NOMO-1 (cell line): ENCODE measurements at regions not wholly inside any gene's neighbourhood (a gene's known extent, or its start where the extent isn't known, plus 50 kb on each side); places are given as distances from the start of the nearest gene placed in this dataset.
"Not testable (repeated sequence)": the region's sequence is repeated elsewhere in the genome, so short reads cannot be mapped to it uniquely, and the experiment has no call there.

Experiments used
- DNase-seq, 2 experiments: peaks; one replicate each; lab custom pipeline; 2025; ENCODE audit not compliant: unreplicated experiment in 2 of 2; lab: John Stamatoyannopoulos, UW

DNA sequence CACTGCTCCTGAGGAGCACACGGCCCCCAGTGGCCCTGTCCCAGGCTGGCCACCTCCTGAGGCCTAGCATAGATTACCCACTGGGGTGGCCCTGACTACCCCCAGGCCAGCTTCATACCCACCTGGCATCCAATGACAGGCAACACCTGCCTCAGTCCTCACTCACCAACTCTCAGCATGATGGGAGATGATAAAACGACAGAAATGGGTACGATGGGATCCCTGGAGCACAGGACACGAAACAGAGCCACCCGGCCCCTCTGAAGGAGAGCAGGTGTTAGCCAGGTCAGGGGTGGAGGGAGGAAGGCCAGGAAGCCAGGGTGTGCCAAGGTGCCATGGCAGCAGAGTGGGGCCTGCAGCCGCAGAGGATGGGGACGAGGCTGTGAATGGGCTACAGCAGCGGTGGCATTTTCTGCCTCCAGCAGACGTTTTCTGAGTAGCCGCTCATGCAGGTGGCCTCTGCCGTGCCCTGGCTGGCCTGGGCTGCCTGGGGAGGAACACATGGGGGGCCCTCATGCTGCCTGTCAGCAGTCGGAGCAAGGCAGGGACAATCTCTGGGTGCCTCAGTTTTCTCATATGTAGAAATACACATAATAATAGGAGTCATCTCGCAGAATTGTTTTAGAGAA, 50.2 kb upstream of the FGF3 start:
- DNase-seq, result no peak

DNA sequence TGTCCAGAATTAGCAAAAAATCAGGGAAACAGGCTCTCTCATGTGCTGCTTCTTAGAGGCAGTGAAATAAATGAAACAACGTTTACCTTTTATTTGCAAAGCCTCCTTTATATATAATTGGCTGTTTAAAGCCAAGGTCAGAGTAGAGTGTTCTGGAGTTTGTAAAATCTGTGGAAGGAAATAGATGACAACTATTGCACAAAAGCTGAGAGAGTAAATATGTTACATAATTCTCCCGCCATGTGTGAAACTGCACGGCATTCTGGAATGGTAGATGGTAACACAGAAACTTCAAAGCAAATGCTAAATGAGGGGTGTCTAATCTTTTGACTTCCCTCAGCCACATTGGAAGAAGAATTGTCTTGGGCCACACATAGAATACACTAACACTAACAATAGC, 51.5 kb upstream of the FGF3 start:
- peak; percentile 11 to 40 for DNase-seq

- DNase-seq, result no peak
These were observed 54.2 kb upstream of the FGF3 start for GRCh38 chr11:69873166-69874077.

DNA sequence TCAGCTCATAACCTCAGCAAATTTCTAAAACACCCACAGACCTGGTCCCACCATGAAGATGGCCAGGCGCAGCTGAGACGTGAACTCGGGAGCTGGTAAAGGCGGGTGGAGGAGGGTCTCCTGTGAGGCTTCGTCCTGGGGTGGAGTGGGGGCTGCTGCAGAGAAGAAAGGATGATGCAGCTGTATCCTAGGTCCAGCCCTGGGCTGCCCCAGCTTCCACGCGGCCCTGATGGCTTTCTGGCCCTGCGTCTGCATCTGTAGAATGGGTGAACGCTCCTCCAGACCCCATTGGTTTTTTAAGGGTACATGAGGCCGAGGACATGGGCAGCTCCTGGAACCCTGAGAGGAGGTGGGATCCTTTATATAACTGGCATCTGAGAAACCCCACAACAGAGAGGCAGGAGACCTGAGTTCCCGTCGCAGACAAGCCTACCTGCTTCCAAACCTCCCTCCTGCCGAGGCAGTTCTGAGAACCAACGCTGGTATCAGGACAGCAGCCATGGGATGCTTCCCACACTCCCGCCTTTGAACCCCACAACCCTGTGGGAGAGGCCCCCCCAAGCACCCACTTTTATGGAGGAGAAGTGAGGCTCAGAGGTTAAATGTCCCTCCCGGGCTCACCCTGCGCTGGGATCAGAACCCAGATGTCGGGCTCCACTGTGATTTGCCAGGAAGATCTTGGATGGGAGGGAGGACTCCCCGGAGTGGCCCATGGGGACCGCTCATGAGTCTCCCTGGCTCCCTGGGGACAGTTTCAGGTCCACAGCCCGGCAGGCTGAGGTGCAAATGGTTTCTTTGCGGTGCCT, 55.2 kb upstream of the FGF3 start:
- no peak for DNase-seq

DNA sequence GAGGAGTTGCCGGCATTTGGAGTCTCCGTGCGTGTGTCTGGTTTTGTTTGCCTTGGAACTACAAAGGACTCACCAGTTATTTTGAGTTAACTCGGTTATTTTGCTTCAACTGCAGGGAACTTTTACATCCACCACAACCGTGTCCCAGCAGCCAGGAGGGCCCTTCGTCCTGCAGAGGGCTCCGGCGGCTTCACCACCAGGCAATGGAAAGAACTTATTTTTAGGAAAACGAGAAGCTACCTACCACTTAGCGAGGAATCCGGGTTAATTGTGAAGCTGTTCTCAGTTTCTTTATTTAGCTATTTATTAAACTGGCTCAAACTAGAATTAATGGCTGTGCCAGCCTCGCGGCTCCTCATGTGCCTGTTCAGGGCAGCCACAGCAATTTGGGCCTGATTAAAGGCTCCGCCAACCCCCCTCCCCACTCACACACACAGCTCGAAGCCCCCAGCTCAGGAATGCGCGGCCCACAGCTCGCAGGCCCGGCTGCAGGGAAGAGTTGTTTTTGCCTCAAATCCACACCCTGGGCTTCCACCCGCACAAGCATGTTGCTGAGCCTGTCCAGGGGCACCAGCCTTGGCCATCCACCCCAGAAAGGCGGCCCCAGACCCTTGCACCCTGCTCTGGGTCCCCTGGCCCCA, 55.9 kb upstream of the FGF3 start:
- DNase-seq, result no peak

GRCh38 chr11:69876013-69876412, 56.8 kb upstream of the FGF3 start:
- DNase-seq, result no peak

- no peak for DNase-seq
These were observed 58.0 kb upstream of the FGF3 start for GRCh38 chr11:69877235-69877634.

- not testable (repeated sequence) for DNase-seq
These were observed 58.5 kb upstream of the FGF3 start for GRCh38 chr11:69877704-69878103.

- DNase-seq, result no peak
These were observed 59.1 kb upstream of the FGF3 start for GRCh38 chr11:69878144-69878883.

GRCh38 chr11:69878927-69879728, 59.9 kb upstream of the FGF3 start:
- no peak for DNase-seq

DNA sequence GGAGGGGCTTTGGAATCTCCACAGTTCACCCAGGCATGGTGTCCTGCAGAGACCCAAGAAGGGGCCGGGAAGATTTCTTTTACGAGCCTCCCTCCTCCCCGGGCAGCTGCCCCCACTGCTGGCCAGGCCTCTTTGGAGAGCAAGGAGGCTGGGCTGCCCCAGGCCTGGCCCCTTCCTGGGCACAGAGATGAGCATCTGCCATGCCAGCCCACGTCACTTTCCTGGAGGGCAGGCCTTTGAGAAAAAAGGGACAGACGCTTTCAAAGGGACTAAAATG, 60.5 kb upstream of the FGF3 start:
- DNase-seq, result no peak

- no peak for DNase-seq
These were observed 61.0 kb upstream of the FGF3 start for GRCh38 chr11:69880041-69880825.

DNA sequence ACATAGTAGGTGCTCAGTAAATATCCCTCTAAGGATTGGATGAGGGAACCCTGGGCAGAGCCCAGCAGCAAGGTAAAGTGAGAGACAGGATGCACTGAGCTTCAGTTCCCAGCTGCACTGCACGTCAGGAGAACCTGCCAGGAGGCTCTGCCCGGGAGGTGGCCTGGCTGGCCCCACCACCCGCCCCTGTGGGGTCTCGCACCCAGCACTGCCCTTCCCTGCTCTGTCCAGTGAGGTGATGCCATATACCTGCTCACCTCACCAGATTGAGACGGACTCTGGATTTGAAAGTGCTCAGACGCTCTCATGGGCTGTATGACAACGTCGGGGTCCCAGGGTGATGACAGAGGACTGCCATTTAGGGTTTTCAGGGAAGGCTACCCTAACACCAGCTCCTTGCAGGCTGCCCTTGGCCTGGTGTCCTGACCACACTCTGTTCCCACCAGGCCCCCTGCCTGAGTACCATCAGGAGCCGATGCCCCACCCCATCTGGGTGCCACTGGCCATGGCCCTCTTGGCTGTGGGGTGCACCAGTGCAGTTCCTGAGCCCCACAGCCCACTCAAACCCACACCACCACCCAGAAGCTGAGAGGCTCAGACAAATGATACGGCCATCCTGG, 61.7 kb upstream of the FGF3 start:
- DNase-seq, result no peak

- no peak for DNase-seq
These were observed 62.5 kb upstream of the FGF3 start for GRCh38 chr11:69881467-69882269.

DNA sequence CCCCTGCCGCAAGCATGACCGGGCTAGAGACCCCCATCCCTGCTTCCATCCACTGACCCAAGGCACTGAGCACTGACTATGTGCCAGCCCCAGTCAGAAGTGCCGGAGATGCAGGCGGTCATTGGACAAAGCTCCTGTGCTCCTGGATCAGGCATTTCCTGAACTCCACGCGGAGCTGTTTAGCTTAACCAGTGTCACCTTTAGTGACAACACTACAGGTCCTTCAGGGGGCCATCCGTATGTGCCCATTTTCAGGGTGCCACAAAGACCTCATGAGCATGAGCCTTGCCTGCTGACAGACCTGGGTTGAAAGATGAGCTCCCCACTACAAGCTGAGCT, 63.0 kb upstream of the FGF3 start:
- DNase-seq, result no peak

GRCh38 chr11:69883292-69884255, 64.4 kb upstream of the FGF3 start:
- DNase-seq, result no peak

GRCh38 chr11:69884286-69884685, 65.1 kb upstream of the FGF3 start:
- no peak for DNase-seq
